ENCODE measurements at regions not wholly inside any gene's neighbourhood (a gene's known extent, or its start where the extent isn't known, plus 50 kb on each side); places are given as distances from the start of the nearest gene placed in this dataset.
"Not testable (repeated sequence)": the region's sequence is repeated elsewhere in the genome, so short reads cannot be mapped to it uniquely, and the experiment has no call there.

- DNase-seq (ENCODE audit: low read depth in 2 of 2), result no peak
Observed at GRCh38 chr11:37442576-37442975, 844.5 kb upstream of the RAG2 start.

- DNase-seq (ENCODE audit: low read depth in 2 of 2), result not testable (repeated sequence)
Observed at GRCh38 chr11:37431633-37432230, 833.7 kb upstream of the RAG2 start.

DNA sequence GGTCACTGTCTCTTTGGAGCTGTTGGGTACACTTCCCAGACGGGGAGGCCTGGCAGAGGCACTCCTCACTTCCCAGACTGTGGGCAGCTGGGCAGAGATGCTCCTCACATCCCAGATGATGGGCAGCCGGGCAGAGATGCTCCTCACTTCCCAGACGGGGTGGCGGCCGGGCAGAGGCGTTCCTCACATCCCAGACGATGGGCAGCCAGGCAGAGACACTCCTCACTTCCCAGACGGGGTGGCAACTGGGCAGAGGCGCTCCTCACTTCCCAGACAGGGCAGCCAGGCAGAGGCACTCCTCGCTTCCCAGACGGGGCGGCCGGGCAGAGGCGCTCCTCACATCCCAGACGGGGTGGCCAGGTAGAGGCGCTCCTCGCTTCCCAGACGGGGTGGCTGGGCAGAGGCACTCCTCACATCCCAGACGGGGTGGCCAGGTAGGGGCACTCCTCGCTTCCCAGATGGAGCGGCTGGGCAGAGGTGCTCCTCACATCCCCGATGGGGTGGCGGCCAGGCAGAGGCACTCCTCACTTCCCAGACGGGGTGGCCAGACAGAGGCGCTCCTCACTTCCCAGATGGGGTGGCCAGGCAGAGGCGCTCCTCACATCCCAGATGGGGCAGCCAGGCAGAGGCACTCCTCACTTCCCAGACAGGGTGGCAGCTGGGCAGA, 833.1 kb upstream of the RAG2 start:
- not testable (repeated sequence) for DNase-seq (ENCODE audit: low read depth in 2 of 2)

DNA sequence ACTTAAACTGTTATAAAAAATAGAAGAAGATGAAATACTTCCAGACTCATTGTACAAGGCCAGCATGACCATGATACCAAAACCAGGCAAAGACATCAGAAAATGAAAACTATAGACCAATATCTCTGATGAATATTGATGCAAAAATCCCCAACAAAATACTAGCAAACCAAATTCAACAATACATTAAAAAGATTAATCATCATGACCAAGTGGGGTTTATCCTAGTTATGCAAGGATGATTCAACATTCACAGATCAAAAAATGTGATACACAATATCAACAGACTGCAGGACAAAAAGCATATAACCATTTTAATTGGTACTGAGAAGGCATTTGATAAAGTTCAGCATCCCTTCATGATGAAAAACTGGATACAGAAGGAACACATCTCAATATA, 824.5 kb upstream of the RAG2 start:
- no peak for DNase-seq (ENCODE audit: low read depth in 2 of 2)

DNA sequence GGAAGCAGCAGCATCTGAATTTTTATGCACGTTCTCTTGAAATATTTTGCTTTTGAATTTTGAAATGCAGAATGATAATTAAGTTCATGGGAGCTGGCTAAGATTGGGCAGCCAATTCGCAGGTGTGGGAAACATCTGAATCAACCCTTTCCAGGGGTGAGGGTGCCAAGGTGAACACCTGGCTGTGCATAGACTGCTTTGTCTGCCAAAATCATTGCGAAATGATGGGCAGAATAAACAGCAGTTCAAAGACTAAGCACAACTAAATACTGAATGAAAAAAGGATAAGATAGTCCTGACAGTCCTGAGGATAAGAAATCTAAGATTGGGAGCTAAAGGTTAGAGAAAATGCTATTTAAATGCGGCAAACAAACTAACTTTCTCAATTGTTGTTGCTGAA, 813.3 kb upstream of the RAG2 start:
- DNase-seq (ENCODE audit: low read depth in 2 of 2), result no peak

DNA sequence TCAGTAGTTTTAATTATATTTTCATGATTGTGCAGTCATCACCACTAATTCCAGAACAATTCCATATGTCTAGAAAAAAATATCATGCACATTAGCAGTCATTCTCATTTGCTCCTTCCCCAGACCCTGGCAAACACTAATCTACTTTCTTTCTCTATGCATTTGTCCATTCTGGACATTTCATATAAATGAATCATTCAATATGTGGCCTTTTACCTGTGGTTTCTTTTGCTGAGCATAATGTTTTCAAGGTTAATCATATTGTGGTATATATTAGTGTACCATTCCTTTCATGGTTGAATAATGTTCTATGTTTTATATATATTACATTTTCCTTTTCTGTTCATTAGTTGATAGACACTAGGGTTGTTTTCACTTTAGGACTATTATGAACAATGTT, 811.1 kb upstream of the RAG2 start:
- no peak for DNase-seq (ENCODE audit: low read depth in 2 of 2)

DNA sequence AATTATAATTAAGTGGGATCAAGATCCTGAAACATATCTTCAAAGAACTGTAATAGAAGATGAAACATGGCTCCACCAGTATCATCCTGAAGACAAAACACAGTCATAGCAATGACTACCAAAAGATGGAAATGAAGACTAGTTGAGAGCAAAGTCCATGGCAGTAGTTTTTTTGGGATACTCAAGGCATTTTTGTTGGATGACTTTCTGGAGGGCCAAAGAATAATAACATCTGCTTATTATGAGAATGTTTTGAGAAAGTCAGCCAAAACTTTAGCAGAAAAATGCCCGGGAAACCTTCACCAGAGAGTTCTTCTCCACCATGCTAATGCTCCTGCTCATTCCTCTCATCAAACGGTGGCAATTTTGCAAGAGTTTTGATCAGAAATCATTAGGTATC, 809.4 kb upstream of the RAG2 start:
- DNase-seq (ENCODE audit: low read depth in 2 of 2), result no peak

GRCh38 chr11:37406651-37407050, 808.6 kb upstream of the RAG2 start:
- no peak for DNase-seq (ENCODE audit: low read depth in 2 of 2)

- no peak for DNase-seq (ENCODE audit: low read depth in 2 of 2)
Observed at GRCh38 chr11:37404231-37404630, 806.2 kb upstream of the RAG2 start.

DNA sequence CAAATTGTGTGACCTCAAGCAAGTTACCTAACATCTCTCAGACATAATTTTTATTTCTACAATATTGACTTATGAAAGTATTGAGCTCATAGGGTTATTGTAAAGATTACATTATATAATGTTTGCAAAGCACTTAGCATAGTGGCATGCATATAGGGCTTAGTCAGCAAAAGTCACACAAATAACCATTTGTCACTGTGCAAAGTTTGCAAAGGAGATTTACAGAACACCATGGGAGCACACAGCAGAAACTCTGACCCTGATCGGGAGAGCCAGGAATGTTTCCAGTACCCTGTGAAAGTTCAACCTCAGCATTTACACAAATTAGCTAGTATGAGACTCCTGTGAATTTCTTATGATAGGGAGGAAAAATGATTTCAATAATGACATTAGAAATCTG, 804.6 kb upstream of the RAG2 start:
- DNase-seq (ENCODE audit: low read depth in 2 of 2), result no peak

GRCh38 chr11:37394236-37394870, 796.3 kb upstream of the RAG2 start:
- no peak for DNase-seq (ENCODE audit: low read depth in 2 of 2)

GRCh38 chr11:37391615-37392014, 793.6 kb upstream of the RAG2 start:
- DNase-seq (ENCODE audit: low read depth in 2 of 2), result no peak

GRCh38 chr11:37390576-37391083, 792.6 kb upstream of the RAG2 start:
- no peak for DNase-seq (ENCODE audit: low read depth in 2 of 2)

- no peak for DNase-seq (ENCODE audit: low read depth in 2 of 2)
Observed at GRCh38 chr11:37378958-37379357, 780.9 kb upstream of the RAG2 start.

- no peak for DNase-seq (ENCODE audit: low read depth in 2 of 2)
Observed at GRCh38 chr11:37372667-37373066, 774.6 kb upstream of the RAG2 start.

DNA sequence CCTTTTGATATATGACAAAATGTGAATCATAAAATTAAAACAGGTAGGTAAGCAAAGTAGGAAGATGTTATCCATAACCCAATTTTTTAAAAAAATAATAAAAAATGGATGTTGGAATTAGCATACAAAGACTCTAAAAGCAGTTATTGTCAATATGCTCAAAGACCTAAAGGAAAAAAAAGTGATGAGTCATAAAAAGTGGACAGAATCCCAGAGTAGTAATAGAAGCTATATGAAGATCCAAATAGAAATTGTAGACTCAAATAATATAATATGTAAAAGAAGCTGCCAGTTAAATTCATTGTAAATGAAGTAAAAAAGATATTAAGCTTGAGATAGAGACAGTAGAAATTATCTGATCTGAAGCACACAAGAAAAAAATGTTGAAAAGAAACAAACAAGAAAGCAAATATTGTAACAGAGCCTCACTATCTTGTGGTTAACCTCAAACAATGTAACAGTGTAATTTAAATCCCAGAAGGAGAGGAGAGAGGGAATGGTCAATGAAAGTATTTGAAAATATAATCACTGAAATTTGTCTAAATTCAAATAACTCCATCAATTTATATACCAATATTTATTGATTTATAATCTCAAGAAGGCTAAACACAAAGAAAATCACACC, 773.4 kb upstream of the RAG2 start:
- no peak for DNase-seq (ENCODE audit: low read depth in 2 of 2)

DNA sequence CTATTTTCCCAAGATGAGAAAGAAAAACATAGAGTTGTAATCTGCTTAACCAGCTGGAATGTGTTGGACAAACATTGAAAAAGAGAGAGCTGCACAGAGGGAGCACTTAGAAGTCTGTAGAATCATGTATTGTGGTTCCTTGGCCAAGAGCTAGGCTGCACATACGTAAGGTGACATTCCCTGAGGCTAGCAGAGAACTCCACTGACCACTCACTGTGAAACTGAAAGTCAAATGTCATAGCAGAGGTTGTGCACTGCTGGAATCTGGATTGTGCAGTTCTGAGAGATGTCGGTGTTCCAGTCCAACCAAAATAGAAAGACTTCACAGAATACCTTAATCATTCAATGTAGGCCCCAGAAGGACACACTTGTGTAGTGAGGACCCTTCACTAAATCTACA, 772.8 kb upstream of the RAG2 start:
- DNase-seq (ENCODE audit: low read depth in 2 of 2), result no peak

GRCh38 chr11:37364246-37364839, 766.3 kb upstream of the RAG2 start:
- DNase-seq (ENCODE audit: low read depth in 2 of 2), result no peak

DNA sequence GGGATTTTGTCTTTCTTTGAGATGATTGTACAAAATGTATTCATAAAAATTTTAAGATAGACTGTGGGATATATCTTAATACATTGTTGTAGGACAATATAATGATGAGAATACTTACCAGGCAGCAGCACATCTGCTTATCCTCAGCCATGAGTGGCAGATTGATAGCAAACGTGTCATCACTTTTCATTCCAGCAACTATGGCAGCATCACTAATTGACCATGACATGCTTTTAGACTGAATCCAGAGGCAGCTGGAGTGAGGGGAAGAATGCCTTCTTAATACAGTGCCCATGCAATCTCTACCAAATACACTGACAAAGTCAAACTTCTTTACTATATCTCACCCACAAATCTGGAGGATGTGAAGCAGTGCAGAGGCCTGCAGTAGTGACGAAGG, 755.2 kb upstream of the RAG2 start:
- no peak for DNase-seq (ENCODE audit: low read depth in 2 of 2)

DNA sequence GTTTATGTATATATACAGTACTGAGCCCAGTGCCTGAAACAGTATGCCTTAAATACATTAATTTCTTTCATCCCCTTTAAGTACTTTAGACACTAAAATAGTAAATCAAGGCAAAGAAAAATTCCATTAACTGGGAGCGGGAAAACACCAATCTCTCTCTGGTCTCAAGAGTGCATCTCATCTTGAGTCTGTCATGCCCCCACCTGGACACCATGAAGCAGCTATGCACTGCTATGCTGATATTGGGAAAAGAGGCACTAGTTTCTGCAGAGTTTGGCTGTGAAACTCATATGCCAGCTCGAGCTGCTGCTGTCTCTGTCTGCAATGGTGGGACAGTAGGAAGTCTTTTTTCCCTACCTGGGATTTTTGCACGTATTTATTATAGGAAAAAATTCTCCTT, 754.4 kb upstream of the RAG2 start:
- no peak for DNase-seq (ENCODE audit: low read depth in 2 of 2)

GRCh38 chr11:37343290-37343689, 745.3 kb upstream of the RAG2 start:
- no peak for DNase-seq (ENCODE audit: low read depth in 2 of 2)

DNA sequence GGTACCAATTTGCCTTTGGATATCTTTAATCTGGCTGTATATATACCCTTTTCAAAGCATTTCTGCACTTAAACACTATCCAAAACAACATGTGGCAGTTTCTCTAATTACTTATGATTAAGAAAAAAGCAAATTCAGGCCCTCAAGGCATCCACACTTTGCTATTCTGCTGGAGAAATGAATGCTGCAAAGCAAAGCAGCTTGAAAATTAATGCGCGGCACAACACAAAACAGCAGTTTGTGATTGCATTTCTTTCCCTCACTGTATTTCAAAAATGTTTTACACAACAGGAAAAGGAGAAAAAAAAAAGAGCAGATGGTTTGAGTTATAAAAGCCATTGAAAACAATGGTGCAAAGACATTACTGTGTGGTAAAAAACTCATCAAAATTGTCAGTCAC, 738.4 kb upstream of the RAG2 start:
- no peak for DNase-seq (ENCODE audit: low read depth in 2 of 2)
